ENCODE measurements at regions not wholly inside any gene's neighbourhood (a gene's known extent, or its start where the extent isn't known, plus 50 kb on each side); places are given as distances from the start of the nearest gene placed in this dataset.

DNA sequence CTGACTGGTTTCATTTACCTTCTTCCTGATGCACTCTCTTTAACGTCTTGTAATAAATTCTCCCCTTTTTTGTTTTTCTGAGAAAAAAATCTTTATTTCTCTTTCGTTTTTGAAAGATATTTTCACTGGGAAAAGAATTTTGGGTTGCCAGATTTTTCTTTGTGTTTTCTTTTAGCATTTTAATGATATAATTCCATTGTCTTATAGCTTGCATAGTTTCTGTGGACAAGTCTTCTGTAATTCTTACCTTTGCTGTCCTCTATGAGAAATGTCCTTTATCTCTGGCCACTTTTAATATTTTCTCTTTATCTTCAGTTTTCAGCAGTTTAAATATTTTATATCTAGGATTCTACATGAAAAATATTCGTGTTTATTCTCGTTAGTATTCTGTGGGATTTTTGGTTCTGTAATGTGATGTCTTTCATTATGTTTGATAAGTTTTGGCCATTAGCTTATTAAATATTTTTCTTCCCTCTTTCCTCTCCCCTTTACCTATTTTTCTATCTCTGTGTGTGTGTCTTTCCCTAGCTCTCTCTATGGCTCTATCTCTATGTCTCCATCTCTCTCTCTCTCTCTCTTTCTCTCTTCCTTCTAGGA lies 236.5 kb downstream of the C16orf95 start:
- intact Hi-C loops (cut with micrococcal nuclease; ENCODE audit: unreplicated experiment) (no loop called here), in situ Hi-C loops (cut with MboI) (no loop called here)
- H3K4me3 ChIP-seq: no peak overlapping the region
- no peaks in the 10 kb centered on the region for H3K27me3 ChIP-seq (replicated peaks in 1 of 2; ENCODE audit: control insufficient read depth in 2 of 2, insufficient read depth in 2 of 2, low read length in 1 of 2)
- ChIA-PET SMC1A (ENCODE audit: uncharacterized antibody, unreplicated experiment) (no interaction called here), RAD21 (ENCODE audit: unreplicated experiment) (no interaction called here), CTCF (interaction anchor here (1.0 to 1.8 kb wide), 2 partner anchors 19 to 26 kb away, joined by 3 to 5 read pairs; no protein-coding TSS in a partner anchor), POLR2A (no interaction called here)
- no peaks in the 10 kb centered on the region for H3K36me3 ChIP-seq (ENCODE audit: control insufficient read depth in 2 of 2, insufficient read depth in 2 of 2, low read length in 1 of 2)
- BruUV-seq (replicated peaks): no TSS peak
- no peak for DNase-seq (ENCODE audit: low read depth, low spot score)
- 18% methylated on average over 4 of the region's 4 CpGs for WGBS (ENCODE audit: insufficient coverage, insufficient replicate concordance, low lambda C conversion rate, missing lambda C conversion rate)
- no peaks in the 10 kb centered on the region for H3K79me2 ChIP-seq (ENCODE audit: control insufficient read depth, insufficient read depth, low read length)
- no peak for FAIRE-seq
- no peak overlapping the region for H2AFZ ChIP-seq (ENCODE audit: control insufficient read depth, low read depth, low read length)
- H3K9me3 ChIP-seq (replicated peaks; ENCODE audit: control insufficient read depth, insufficient read depth, low read length): no peaks in the 10 kb centered on the region; the same call in 1 of the 3 replicates
- TF ChIP-seq PAX5 (IDR thresholded peaks at IDR 0.05; ENCODE audit: borderline replicate concordance, low read depth, low read length): no peak
- peak; percentile 47; the same call in 1 of the 2 replicates for TF ChIP-seq CBX5 (IDR thresholded peaks at IDR 0.05; ENCODE audit: low read depth)
- H4K20me1 ChIP-seq (ENCODE audit: control insufficient read depth, insufficient read depth): no peaks in the 10 kb centered on the region
- H3K9ac ChIP-seq (ENCODE audit: control insufficient read depth, insufficient read depth, low read length): no peak overlapping the region
- ATAC-seq: no peak
- H3K4me2 ChIP-seq (ENCODE audit: control insufficient read depth, insufficient read depth): no peak overlapping the region
- peaks cover under 1% of the 10 kb centered on the region; the same call in 1 of the 2 replicates for H3K4me1 ChIP-seq (ENCODE audit: control insufficient read depth, insufficient read depth, low read length)
- no peak overlapping the region for H3K27ac ChIP-seq (ENCODE audit: control insufficient read depth, insufficient read depth)

DNA sequence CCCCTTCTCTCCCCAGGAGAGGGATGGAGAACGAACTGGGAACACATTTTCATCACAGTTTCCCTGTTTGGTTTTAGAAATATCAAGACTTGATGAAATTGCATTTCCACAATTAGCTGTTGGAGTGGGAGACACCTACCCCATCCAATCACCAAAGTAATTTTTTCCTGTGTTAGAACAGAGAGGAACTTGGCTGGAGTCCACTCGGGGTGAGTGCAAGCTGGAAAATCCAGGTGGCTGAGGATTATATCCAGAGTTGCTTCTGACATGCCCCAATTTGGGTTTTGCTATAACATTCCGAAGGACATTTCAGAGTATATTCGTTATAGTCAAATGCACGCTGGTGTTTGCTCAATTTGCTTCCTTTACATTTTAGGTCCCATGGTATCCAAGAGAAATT lies 231.8 kb downstream of the C16orf95 start:
- H3K9ac ChIP-seq (ENCODE audit: control insufficient read depth, insufficient read depth, low read length): no peak overlapping the region
- no peak for TF ChIP-seq RCOR1 (conservative IDR thresholded peaks at IDR 0.05; ENCODE audit: low read depth, low read length)
- no peak for TF ChIP-seq POLR2A (IDR thresholded peaks at IDR 0.05; ENCODE audit: low read depth, low read length)
- TF ChIP-seq SIX5 (IDR thresholded peaks at IDR 0.05; ENCODE audit: low read depth, low read length, severe bottlenecking): no peak
- no peak for TF ChIP-seq RAD21 (IDR thresholded peaks at IDR 0.05; ENCODE audit: insufficient read depth, low read depth, low read length)
- no peak for TF ChIP-seq MXI1 (IDR thresholded peaks at IDR 0.05; ENCODE audit: low read depth, low read length)
- TF ChIP-seq ETV6 (conservative IDR thresholded peaks at IDR 0.05 in 1 of 2, IDR thresholded peaks at IDR 0.05 in 1 of 2; ENCODE audit: borderline replicate concordance in 1 of 2, low read depth in 1 of 2): no peak
- TF ChIP-seq MYB (IDR thresholded peaks at IDR 0.05; ENCODE audit: borderline replicate concordance, low read depth, low read length): no peak
- no peak for TF ChIP-seq TCF7 (IDR thresholded peaks at IDR 0.05; ENCODE audit: borderline replicate concordance)
- TF ChIP-seq, protein P1, sequence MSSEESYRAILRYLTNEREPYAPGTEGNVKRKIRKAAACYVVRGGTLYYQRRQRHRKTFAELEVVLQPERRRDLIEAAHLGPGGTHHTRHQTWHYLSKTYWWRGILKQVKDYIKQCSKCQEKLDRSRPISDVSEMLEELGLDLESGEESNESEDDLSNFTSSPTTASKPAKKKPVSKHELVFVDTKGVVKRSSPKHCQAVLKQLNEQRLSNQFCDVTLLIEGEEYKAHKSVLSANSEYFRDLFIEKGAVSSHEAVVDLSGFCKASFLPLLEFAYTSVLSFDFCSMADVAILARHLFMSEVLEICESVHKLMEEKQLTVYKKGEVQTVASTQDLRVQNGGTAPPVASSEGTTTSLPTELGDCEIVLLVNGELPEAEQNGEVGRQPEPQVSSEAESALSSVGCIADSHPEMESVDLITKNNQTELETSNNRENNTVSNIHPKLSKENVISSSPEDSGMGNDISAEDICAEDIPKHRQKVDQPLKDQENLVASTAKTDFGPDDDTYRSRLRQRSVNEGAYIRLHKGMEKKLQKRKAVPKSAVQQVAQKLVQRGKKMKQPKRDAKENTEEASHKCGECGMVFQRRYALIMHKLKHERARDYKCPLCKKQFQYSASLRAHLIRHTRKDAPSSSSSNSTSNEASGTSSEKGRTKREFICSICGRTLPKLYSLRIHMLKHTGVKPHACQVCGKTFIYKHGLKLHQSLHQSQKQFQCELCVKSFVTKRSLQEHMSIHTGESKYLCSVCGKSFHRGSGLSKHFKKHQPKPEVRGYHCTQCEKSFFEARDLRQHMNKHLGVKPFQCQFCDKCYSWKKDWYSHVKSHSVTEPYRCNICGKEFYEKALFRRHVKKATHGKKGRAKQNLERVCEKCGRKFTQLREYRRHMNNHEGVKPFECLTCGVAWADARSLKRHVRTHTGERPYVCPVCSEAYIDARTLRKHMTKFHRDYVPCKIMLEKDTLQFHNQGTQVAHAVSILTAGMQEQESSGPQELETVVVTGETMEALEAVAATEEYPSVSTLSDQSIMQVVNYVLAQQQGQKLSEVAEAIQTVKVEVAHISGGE (CRISPR knock-in tag; IDR thresholded peaks at IDR 0.05): no peak
- in situ Hi-C loops (cut with MboI): no loop called here
- no peak overlapping the region for H2AFZ ChIP-seq (ENCODE audit: control insufficient read depth, low read depth, low read length)
- H3K4me3 ChIP-seq: no peak overlapping the region
- ATAC-seq: no peak
- FAIRE-seq: no peak
- SMC1A ChIA-PET (ENCODE audit: uncharacterized antibody, unreplicated experiment): no interaction called here
- H3K4me1 ChIP-seq (ENCODE audit: control insufficient read depth, insufficient read depth, low read length): no peaks in the 10 kb centered on the region
- POLR2A ChIA-PET: no interaction called here
- no peaks in the 10 kb centered on the region for H4K20me1 ChIP-seq (ENCODE audit: control insufficient read depth, insufficient read depth)
- RAD21 ChIA-PET (ENCODE audit: unreplicated experiment): no interaction called here
- H3K9me3 ChIP-seq (replicated peaks; ENCODE audit: control insufficient read depth, insufficient read depth, low read length): no peaks in the 10 kb centered on the region; the same call in 1 of the 3 replicates
- H3K36me3 ChIP-seq (ENCODE audit: control insufficient read depth in 2 of 2, insufficient read depth in 2 of 2, low read length in 1 of 2): no peaks in the 10 kb centered on the region
- no peaks in the 10 kb centered on the region for H3K79me2 ChIP-seq (ENCODE audit: control insufficient read depth, insufficient read depth, low read length)
- BruUV-seq (replicated peaks): no TSS peak
- no peak overlapping the region for H3K27ac ChIP-seq (ENCODE audit: control insufficient read depth, insufficient read depth)
- WGBS (ENCODE audit: insufficient coverage, insufficient replicate concordance, low lambda C conversion rate, missing lambda C conversion rate): 25% methylated on average over 5 of the region's 5 CpGs
- CTCF ChIA-PET: no interaction called here
- intact Hi-C loops (cut with micrococcal nuclease; ENCODE audit: unreplicated experiment): no loop called here
- H3K4me2 ChIP-seq (ENCODE audit: control insufficient read depth, insufficient read depth): no peak overlapping the region
- no peaks in the 10 kb centered on the region for H3K27me3 ChIP-seq (replicated peaks in 1 of 2; ENCODE audit: control insufficient read depth in 2 of 2, insufficient read depth in 2 of 2, low read length in 1 of 2)
- no peak for DNase-seq (ENCODE audit: low read depth, low spot score)
